RWPE1 (cell line): ENCODE measurements at regions not wholly inside any gene's neighbourhood (a gene's known extent, or its start where the extent isn't known, plus 50 kb on each side); places are given as distances from the start of the nearest gene placed in this dataset.
"Not testable (repeated sequence)": the region's sequence is repeated elsewhere in the genome, so short reads cannot be mapped to it uniquely, and the experiment has no call there.

Experiments used
- CTCF ChIA-PET: fragments of 350-600 bp; sonication (Branson Sonifier 250); formaldehyde crosslinking; extraction: SDS; loops from one replicate; lab custom pipeline; 2021; lab: Yijun Ruan, JAX
- POLR2A ChIA-PET: fragments of 400-600 bp; formaldehyde crosslinking; extraction: SDS; loops from one replicate; lab custom pipeline; 2020; ENCODE audit warnings: antibody characterized with exemption; ENCODE audit not compliant: low non-redundant PET; lab: Yijun Ruan, JAX
- DNase-seq: peaks from one replicate; pipeline ENCODE4 v3.0.0; 2012; ENCODE audit warnings: low spot score
- H3K27ac ChIP-seq: fragments of 450-650 bp; 2 replicates; pipeline ENCODE4 v1.5.1; 2017
- TF ChIP-seq, protein P1 (sequence below): fragments of 450-650 bp; conservative IDR thresholded peaks from 2 replicates; pipeline ENCODE4 v1.5.1; 2017; ENCODE audit warnings: low read depth, mild to moderate bottlenecking

DNA sequence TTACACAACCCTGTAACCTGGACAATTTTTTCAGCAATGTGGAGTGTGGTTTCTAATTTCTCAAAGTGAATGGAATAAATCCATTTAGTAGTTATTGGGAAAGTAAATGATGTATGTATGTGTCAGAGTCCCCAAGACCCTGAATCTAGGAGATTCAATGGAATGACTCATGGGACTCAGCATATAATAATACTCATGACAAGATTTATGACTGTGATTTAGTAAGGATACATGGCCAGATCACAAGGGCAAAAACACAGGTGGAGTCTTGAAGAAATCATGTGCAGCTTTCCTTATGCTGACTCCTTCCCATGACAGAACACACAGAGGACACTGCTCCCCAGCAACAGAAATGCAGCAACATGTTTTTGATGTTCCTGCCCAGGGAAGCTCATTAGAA lies 1877.7 kb upstream of the LRRTM1 start:
- no peak overlapping the region for H3K27ac ChIP-seq
- peak; percentile 50 for DNase-seq
- TF ChIP-seq, protein P1, sequence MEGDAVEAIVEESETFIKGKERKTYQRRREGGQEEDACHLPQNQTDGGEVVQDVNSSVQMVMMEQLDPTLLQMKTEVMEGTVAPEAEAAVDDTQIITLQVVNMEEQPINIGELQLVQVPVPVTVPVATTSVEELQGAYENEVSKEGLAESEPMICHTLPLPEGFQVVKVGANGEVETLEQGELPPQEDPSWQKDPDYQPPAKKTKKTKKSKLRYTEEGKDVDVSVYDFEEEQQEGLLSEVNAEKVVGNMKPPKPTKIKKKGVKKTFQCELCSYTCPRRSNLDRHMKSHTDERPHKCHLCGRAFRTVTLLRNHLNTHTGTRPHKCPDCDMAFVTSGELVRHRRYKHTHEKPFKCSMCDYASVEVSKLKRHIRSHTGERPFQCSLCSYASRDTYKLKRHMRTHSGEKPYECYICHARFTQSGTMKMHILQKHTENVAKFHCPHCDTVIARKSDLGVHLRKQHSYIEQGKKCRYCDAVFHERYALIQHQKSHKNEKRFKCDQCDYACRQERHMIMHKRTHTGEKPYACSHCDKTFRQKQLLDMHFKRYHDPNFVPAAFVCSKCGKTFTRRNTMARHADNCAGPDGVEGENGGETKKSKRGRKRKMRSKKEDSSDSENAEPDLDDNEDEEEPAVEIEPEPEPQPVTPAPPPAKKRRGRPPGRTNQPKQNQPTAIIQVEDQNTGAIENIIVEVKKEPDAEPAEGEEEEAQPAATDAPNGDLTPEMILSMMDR: no peak
- CTCF ChIA-PET: no interaction called here
- POLR2A ChIA-PET: no interaction called here

DNA sequence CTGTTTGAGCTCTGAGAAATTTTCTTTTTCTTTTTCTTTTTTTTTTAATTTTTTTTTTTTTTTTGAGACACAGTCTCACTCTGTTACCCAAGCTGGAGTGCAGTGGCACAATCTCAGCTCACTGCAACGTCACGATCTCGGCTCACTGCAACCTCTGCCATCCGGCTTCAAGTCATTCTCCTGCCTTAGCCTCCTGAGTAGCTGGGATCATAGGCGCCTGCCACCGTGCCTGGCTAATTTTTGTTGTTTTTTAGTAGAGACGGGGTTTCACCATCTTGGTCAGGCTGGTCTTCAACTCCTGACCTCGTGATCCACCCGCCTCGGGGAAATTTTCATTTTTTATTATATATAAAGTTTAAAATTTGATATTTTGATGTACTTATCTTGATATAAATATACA lies 1870.7 kb upstream of the LRRTM1 start:
- POLR2A ChIA-PET, CTCF ChIA-PET, DNase-seq, H3K27ac ChIP-seq: not testable (repeated sequence)

DNA sequence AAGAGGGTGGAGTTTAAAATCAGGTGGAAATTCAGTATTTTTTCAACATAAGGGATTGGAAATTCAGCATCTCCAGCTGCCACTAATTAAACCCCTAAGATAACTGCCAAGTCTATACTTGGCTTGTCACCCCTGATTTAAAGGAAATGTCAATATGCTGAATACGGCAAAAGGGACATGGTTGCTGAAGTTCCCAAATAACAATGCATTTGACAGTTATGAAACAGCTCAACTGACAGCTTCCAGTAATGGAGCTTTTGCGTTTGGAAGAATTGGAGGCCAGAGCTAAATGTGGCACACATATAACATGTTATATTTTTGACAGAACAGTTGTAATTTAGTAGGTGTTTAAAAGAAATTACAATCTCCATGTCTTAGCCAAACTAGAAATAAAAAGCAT lies 1867.9 kb upstream of the LRRTM1 start:
- CTCF ChIA-PET: no interaction called here

DNA sequence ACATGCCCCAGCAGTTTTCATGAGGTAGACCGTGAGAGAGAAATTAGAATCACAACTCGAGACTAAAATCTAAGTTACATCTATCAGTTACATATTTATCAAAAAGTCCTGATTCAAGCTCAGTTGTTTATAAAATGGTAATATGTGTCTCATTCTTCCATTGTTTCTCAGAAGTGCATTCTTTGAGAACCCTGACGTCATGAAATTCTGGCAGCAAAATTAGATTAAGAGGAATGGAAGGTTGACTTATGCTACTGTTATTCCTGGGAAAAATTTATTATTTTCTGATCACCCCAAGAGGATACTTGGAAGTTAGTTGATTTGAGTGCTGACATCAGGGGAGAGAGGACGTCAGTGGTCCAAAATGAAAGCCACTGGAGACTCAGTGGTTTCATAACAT lies 1864.8 kb upstream of the LRRTM1 start:
- ChIA-PET CTCF (no interaction called here), POLR2A (no interaction called here)
- H3K27ac ChIP-seq: no peak overlapping the region
- TF ChIP-seq, protein P1: no peak
- no peak for DNase-seq

More for the DNA sequence above, 1867.9 kb upstream of the LRRTM1 start:
- no peak overlapping the region for H3K27ac ChIP-seq
- POLR2A ChIA-PET: no interaction called here
- no peak for DNase-seq
- TF ChIP-seq, protein P1: no peak

DNA sequence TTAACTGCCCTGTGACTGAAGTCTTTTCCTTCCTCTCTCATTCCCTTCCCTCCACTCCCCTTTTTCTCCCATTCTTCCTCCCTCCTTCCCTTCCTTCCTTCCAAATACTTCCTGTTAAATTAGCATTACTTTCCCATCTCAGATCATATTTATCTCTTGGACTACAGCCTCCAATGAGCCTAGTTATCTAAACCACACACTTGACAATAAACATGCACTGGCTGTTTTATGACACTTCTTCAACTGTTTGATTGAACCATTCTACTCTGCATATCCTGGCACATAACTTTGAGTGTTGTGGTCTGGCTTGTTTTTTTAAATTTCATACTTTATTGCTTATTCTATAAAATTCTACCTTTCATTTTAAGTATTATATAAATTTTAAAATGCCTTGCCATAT lies 1860.8 kb upstream of the LRRTM1 start:
- TF ChIP-seq, protein P1: no peak
- ChIA-PET CTCF (interaction anchor here (0.7 kb wide), 1 partner anchor 1106 kb away, joined by 3 read pairs; no protein-coding TSS in a partner anchor), POLR2A (no interaction called here)
- no peak overlapping the region for H3K27ac ChIP-seq
- no peak for DNase-seq

DNA sequence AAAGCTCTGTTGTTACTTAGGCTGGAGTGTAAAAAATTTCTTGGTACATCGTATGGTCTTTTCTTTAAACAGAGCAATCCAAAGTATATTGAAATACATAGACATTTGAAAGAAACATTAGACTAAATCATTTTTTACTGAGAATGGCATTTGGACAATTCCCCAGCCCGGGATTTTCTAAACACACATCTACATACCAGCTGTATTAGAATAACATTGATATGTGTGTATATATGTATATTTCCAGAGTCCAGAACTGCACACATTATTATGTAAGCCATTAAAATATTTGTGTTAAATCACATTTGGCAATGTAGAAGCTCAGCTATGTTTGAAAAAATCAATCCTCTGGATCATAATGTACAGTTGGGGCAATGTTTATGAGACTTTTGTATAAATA lies 1853.6 kb upstream of the LRRTM1 start:
- no peak for DNase-seq
- ChIA-PET CTCF (no interaction called here), POLR2A (no interaction called here)
- TF ChIP-seq, protein P1: no peak
- H3K27ac ChIP-seq: no peak overlapping the region

DNA sequence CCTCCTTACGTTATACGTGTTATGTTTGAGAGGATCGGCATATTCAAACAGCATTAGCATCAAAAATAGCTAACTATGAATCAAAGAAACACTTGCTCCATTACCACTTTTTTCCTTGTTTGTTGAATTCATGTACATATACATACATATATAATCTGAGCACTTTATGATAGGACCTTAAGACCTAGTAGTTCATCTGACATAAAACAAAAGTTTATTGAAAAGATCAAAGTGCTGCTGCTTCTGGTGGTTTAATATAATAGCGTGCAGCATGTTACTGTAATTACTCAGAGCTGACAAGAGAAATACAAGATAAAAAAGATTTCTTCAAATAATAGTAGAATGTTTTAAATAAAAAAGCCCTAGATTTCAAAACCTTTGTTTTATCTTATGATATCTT lies 1850.9 kb upstream of the LRRTM1 start:
- ChIA-PET POLR2A (no interaction called here), CTCF (no interaction called here)

More for the DNA sequence above, 1850.9 kb upstream of the LRRTM1 start:
- TF ChIP-seq, protein P1: no peak
- no peak for DNase-seq
- H3K27ac ChIP-seq: no peak overlapping the region
